ENCODE measurements at regions not wholly inside any gene's neighbourhood (a gene's known extent, or its start where the extent isn't known, plus 50 kb on each side); places are given as distances from the start of the nearest gene placed in this dataset.
"Not testable (repeated sequence)": the region's sequence is repeated elsewhere in the genome, so short reads cannot be mapped to it uniquely, and the experiment has no call there.

DNA sequence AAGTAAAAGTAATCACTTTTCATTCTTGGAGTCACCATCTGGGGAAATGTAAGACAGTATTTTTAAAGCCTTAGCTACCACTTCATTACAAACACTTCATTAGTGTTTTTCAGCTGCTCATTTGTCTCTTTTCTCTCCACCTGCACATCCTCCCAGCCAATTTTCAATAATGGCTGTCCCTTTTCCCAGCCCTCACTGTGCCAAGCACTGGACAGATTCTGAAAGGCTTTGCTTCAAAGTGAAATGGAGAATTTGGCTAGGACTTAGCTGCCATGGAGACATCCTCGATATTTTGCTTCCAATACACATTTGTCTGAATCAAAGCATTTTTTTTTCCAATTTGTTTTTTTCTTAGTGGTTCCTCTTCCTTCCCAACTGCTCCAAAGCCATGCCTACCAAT lies 272.4 kb upstream of the NRXN1 start:
- DNase-seq (ENCODE audit: low read depth, low spot score) = no peak
- no peak overlapping the region for H3K27ac ChIP-seq

DNA sequence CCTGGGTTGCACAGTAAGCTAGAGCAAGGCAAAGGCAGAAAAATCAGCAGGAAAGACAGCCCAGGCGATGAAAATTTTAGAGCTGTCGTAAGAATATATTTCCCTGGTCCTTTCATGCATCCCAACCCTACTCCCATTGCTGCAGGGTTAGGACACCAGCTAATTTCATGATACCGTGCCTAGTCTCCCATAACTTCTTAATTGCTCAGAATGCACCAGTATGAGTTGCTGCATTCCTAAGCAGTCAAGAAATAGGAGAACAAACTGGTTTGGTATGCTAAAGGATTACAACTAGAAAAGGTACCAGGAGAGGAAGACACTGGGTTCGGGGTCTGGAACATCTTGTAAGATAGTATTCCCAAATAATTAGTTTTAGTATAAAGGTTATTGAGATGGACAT lies 269.4 kb upstream of the NRXN1 start:
- no peak overlapping the region for H3K27ac ChIP-seq
- no peak for DNase-seq (ENCODE audit: low read depth, low spot score)

- DNase-seq (ENCODE audit: low read depth, low spot score) = no peak
- H3K27ac ChIP-seq = no peak overlapping the region
Measured at GRCh38 chr2:51299370-51299769, 267.4 kb upstream of the NRXN1 start.

DNA sequence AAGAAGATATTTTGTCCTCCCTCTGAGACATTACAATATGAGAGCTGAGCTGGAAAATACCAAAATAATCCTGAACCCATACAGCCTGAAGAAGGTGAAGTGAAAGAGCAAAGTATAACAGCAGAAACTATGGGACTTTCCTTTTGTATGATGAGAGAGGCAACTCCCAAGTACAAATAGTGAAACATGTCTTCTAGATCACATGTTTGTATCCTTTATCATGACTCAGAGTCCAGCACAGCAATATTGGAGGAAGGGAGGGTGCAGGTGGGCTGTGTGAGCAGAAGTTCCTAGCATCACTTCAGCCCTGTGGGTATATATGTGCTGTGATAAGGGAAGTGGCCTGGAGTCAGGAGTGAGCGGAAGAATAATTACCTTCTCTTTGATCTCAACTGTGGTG lies 265.6 kb upstream of the NRXN1 start:
- H3K27ac ChIP-seq = no peak overlapping the region
- DNase-seq (ENCODE audit: low read depth, low spot score) = no peak

DNA sequence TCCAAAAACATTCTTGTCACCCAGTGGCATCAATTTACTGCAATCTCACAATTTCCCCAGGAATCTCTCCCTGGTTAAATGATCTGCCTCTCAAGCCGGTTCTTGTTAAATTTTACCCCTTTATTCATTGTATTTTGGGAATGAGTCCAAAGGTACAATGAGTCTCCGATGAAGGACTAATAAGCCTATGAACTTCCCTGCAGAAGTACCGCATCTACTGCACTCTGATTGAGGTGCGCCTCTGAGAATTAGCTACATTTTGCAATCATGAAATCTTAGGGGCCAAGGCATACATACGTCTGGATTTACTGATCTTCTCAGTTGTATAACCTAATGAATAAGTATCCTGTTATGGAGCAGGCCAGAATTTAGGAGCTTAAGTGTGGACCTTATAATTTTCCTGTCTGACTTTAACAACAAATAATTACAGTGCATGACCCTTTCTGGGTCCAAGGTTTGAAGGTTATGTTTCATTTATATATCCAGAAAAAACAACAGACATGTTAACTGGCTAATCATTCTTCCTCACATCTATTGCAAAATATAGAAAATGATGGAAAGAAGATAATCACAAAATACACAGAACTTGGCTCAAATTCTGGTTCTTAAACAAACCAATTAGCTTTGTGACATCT lies 261.8 kb upstream of the NRXN1 start:
- H3K27ac ChIP-seq = no peak overlapping the region
- DNase-seq (ENCODE audit: low read depth, low spot score) = no peak

- H3K27ac ChIP-seq = no peak overlapping the region
- no peak for DNase-seq (ENCODE audit: low read depth, low spot score)
Measured at GRCh38 chr2:51291762-51292551, 260.0 kb upstream of the NRXN1 start.

GRCh38 chr2:51290725-51291124 lies 258.8 kb upstream of the NRXN1 start:
- DNase-seq (ENCODE audit: low read depth, low spot score) = no peak
- no peak overlapping the region for H3K27ac ChIP-seq

GRCh38 chr2:51289045-51289444 lies 257.1 kb upstream of the NRXN1 start:
- H3K27ac ChIP-seq = no peak overlapping the region
- no peak for DNase-seq (ENCODE audit: low read depth, low spot score)

- H3K27ac ChIP-seq = no peak overlapping the region
- no peak for DNase-seq (ENCODE audit: low read depth, low spot score)
Measured at GRCh38 chr2:51268191-51268590, 236.3 kb upstream of the NRXN1 start.

DNA sequence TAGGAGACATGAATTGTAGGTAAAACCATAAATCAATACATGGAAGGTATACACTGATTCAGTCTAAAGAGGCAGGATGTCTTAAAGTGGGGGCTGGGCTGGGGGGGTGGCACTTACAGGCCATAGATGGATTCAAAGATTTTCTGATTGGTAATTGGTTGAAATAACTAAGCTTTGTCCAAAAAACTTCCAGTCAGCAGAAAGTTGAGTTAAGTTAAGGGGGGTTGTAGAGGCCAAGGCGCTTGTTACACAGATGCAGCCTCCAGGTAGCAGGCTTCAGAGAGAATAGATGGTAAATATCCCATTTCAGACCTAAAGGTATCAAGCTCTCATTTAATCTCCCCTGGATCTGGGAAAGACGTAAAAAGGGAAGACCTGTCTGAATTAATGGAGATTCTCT lies 233.6 kb upstream of the NRXN1 start:
- H3K27ac ChIP-seq = no peak overlapping the region
- no peak for DNase-seq (ENCODE audit: low read depth, low spot score)

DNA sequence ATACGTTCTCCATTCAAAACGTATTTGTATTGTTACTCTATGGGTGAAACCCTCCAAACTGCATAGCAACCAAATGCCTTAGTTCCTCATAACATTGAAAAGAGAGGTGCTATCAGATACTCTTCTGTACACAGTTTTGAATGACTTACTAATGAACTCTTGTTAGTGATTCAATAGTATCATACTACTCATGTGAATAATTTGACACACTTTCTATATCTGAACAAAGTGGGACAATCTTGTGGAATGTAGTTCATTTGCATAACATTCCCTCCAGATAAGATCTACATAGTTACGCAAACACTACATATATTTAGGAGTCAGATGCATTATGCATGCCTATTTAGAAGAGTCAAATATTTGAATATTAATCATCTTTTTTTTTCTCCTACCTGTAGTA lies 232.0 kb upstream of the NRXN1 start:
- no peak overlapping the region for H3K27ac ChIP-seq
- no peak for DNase-seq (ENCODE audit: low read depth, low spot score)

DNA sequence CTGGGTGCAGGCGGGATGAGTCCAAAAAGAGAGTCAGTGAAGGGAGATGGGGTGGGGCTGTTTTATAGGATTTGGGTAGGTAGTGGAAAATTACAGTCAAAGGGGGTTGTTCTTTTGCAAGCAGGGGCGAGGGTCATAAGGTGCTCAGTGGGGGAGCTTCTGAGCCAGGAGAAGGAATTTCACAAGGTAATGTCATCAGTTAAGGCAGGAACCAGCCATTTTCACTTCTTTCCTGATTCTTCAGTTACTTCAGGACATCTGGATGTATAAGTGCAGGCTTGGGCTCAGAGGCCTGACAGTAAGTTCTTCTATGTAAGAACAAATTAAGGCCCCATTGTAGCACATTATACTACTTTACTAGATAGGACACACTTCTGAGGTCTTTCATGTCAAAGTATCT lies 231.2 kb upstream of the NRXN1 start:
- not testable (repeated sequence) for DNase-seq (ENCODE audit: low read depth, low spot score); H3K27ac ChIP-seq

- no peak for DNase-seq (ENCODE audit: low read depth, low spot score)
- H3K27ac ChIP-seq = no peak overlapping the region
Measured at GRCh38 chr2:51258301-51258700, 226.4 kb upstream of the NRXN1 start.

GRCh38 chr2:51256736-51257135 lies 224.8 kb upstream of the NRXN1 start:
- no peak overlapping the region for H3K27ac ChIP-seq

GRCh38 chr2:51251356-51251755 lies 219.4 kb upstream of the NRXN1 start:
- DNase-seq (ENCODE audit: low read depth, low spot score) = no peak
- no peak overlapping the region for H3K27ac ChIP-seq

More at GRCh38 chr2:51256736-51257135, 224.8 kb upstream of the NRXN1 start:
- peak; percentile 22 for DNase-seq (ENCODE audit: low read depth, low spot score)

DNA sequence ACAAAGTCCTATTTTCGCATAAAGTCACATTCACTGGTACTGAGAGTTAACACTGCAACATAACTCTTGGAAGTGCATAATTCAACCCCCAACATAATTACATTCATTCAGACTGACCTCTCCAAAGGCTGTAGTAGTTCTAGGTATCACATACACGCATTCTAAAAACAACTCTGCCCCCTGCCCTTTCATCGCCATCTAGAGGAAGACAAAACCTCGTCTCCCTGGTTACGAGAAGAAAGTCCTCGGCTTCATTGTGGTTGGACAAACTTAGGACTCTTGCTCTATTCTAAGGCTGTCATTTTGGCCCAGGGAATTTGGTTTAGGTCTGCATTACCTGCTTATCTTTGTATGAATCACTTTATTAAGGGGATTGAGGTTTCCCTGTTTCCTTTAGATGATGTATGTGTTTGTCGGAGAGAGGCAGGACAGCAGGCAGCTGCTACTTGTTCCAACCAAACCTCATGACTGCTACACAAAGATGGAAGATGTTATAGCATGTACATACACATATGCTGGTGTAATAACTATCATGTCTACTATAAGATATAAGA lies 215.4 kb upstream of the NRXN1 start:
- DNase-seq (ENCODE audit: low read depth, low spot score) = no peak
- H3K27ac ChIP-seq = no peak overlapping the region

DNA sequence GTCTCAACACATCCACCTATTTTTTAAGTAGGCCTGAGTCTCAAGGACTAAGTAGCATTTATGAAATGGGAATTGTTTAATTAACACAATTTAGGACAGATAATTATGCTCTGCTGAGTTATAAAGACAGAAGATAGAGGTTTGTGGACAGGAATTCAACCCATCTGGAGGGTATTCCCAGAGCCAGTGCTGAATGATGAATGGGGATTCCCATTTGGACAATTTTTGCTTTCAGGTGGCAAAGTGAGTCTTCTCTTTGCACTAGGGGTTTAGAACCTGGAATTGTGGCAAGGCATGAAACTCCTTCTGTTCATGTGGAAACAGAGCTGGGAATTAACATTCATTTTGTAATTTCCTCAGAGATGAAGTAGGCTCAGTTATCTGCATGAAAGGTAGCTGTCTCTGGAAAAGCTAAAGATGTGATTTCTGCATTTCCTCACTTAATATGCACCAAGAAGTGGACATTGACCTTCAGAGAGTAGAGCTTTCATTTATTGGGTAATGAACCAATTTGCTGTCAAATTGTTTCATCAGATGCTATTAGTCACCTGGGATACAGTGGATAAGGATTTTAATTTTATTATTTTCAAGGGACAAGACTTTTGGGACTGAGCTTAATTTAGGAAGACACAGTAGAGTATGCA lies 212.1 kb upstream of the NRXN1 start:
- DNase-seq (ENCODE audit: low read depth, low spot score) = no peak
- H3K27ac ChIP-seq = no peak overlapping the region

DNA sequence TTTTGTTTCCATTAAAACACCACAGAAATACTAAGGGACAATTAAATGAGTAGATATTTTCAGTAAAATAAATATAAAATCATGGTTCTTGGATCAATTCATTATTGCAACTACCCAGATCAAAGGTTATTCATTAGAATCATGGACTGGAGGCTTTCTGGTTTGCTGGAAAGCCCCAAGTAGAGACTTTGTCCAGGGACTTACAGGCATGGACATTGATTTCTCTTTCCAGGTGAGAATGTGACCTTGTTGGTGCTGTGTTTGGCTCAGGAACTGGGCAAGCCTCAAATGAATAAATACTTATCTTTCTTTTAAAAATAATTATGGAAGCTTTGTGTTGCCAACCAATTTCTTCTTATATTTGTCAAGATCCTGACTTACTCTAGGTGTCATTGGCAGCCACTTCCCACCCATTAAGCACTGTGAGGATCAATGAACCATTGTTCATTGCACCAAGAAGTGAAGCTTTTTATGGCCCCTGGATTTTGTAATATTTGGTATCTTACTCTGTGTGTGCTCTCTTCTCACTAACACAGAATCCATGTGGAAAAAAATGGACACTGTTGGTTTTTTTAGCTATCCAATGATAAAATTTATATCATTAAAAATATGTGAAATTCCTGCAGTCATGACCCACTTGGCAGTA lies 205.8 kb upstream of the NRXN1 start:
- no peak for DNase-seq (ENCODE audit: low read depth, low spot score)
- no peak overlapping the region for H3K27ac ChIP-seq

- DNase-seq (ENCODE audit: low read depth, low spot score) = no peak
- no peak overlapping the region for H3K27ac ChIP-seq
Measured at GRCh38 chr2:51232027-51232426, 200.1 kb upstream of the NRXN1 start.

GRCh38 chr2:51231071-51231470 lies 199.1 kb upstream of the NRXN1 start:
- DNase-seq (ENCODE audit: low read depth, low spot score) = no peak
- H3K27ac ChIP-seq = no peak overlapping the region

- no peak overlapping the region for H3K27ac ChIP-seq
- DNase-seq (ENCODE audit: low read depth, low spot score) = no peak
Measured at GRCh38 chr2:51225377-51225776, 193.4 kb upstream of the NRXN1 start.
